Ishikawa (cell line): ENCODE measurements at regions not wholly inside any gene's neighbourhood (a gene's known extent, or its start where the extent isn't known, plus 50 kb on each side); places are given as distances from the start of the nearest gene placed in this dataset.

Source experiments
- EGR1 ChIP-seq: IDR thresholded peaks from 2 replicates; pipeline ENCODE4 v1.6.1; 2012
- FOXM1 ChIP-seq: IDR thresholded peaks from 2 replicates; pipeline ENCODE4 v1.6.1; 2012; ENCODE audit warnings: low read depth, borderline replicate concordance
- NFIC ChIP-seq: IDR thresholded peaks from 2 replicates; pipeline ENCODE4 v1.6.1; 2012
- TAF1 ChIP-seq: IDR thresholded peaks from 2 replicates; pipeline ENCODE4 v1.6.1; 2012; ENCODE audit warnings: low read depth, mild to moderate bottlenecking
- TCF12 ChIP-seq: IDR thresholded peaks from 2 replicates; pipeline ENCODE4 v1.6.1; 2012; ENCODE audit warnings: low read depth
- YY1 ChIP-seq: IDR thresholded peaks from 2 replicates; pipeline ENCODE4 v1.6.1; 2012; ENCODE audit warnings: low read depth
- TF ChIP-seq, protein P1 (sequence below): IDR thresholded peaks from 2 replicates; pipeline ENCODE4 v1.6.1; 2012
- TF ChIP-seq, protein P2 (sequence below): IDR thresholded peaks from 2 replicates; pipeline ENCODE4 v1.6.1; 2012
- TF ChIP-seq, protein P3 (sequence below): IDR thresholded peaks from 2 replicates; pipeline ENCODE4 v1.6.1; 2012; ENCODE audit warnings: low read depth, mild to moderate bottlenecking

DNA sequence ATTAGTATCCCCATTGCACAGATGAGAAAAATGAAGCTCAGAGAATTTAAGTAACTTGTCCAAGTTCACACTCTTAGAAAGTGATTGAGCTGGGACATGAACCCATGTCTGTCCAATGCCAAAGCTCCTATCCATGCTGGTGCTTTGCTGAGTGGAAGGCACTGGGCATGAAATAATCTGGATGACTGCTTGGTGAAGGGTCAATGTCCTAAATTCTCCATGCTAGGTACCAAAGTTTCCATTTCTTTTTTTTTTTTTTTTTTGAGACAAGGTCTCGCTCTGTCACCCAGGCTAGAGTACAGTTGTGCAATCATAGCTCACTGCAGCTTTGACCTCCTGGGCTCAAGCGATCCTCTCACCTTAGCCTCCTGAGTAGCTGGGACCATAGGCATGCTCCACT is 153.6 kb upstream of the ERCC4 start:
- TF ChIP-seq, protein P1, sequence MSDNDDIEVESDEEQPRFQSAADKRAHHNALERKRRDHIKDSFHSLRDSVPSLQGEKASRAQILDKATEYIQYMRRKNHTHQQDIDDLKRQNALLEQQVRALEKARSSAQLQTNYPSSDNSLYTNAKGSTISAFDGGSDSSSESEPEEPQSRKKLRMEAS, result no peak
- TF ChIP-seq TAF1 (no peak), YY1 (no peak), FOXM1 (no peak), NFIC (no peak), EGR1 (no peak), TCF12 (no peak)
- TF ChIP-seq, protein P2, sequence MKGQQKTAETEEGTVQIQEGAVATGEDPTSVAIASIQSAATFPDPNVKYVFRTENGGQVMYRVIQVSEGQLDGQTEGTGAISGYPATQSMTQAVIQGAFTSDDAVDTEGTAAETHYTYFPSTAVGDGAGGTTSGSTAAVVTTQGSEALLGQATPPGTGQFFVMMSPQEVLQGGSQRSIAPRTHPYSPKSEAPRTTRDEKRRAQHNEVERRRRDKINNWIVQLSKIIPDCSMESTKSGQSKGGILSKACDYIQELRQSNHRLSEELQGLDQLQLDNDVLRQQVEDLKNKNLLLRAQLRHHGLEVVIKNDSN, result no peak
- TF ChIP-seq, protein P3, sequence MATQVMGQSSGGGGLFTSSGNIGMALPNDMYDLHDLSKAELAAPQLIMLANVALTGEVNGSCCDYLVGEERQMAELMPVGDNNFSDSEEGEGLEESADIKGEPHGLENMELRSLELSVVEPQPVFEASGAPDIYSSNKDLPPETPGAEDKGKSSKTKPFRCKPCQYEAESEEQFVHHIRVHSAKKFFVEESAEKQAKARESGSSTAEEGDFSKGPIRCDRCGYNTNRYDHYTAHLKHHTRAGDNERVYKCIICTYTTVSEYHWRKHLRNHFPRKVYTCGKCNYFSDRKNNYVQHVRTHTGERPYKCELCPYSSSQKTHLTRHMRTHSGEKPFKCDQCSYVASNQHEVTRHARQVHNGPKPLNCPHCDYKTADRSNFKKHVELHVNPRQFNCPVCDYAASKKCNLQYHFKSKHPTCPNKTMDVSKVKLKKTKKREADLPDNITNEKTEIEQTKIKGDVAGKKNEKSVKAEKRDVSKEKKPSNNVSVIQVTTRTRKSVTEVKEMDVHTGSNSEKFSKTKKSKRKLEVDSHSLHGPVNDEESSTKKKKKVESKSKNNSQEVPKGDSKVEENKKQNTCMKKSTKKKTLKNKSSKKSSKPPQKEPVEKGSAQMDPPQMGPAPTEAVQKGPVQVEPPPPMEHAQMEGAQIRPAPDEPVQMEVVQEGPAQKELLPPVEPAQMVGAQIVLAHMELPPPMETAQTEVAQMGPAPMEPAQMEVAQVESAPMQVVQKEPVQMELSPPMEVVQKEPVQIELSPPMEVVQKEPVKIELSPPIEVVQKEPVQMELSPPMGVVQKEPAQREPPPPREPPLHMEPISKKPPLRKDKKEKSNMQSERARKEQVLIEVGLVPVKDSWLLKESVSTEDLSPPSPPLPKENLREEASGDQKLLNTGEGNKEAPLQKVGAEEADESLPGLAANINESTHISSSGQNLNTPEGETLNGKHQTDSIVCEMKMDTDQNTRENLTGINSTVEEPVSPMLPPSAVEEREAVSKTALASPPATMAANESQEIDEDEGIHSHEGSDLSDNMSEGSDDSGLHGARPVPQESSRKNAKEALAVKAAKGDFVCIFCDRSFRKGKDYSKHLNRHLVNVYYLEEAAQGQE, result no peak
